GM12891 (cell line): ENCODE measurements at regions not wholly inside any gene's neighbourhood (a gene's known extent, or its start where the extent isn't known, plus 50 kb on each side); places are given as distances from the start of the nearest gene placed in this dataset.

Source experiments
- POLR2A ChIP-seq: IDR thresholded peaks from 2 replicates; pipeline ENCODE4 v1.6.1; 2011; ENCODE audit warnings: low read depth, low read length, control low read depth
- POLR2AphosphoS5 ChIP-seq: IDR thresholded peaks from 2 replicates; pipeline ENCODE4 v1.6.1; 2011; ENCODE audit warnings: low read depth, low read length, control low read depth
- TAF1 ChIP-seq: IDR thresholded peaks from 2 replicates; pipeline ENCODE4 v1.6.1; 2011; ENCODE audit warnings: low read depth, low read length, control low read depth

DNA sequence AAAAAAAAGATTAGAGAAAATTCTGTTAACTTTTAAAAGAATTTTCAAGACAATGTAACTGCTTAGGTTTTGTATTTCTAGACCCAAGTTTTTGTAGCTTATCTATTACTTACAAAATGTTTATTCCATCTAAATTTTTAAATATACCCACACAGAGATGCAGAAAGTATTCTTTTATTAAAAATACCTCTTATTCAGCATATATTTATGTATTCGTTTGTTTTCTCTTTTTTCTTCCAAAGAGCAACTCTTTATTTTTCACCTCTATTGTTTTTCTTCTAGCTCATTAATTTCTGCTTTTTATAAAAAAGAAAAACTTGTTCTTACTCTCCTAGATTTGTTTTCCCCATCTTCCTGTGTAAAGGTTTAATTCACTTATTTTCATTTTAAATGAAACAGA is 180.3 kb downstream of the ZDHHC21 start:
- TF ChIP-seq TAF1 (no peak), POLR2AphosphoS5 (no peak), POLR2A (no peak)
